ENCODE measurements at regions not wholly inside any gene's neighbourhood (a gene's known extent, or its start where the extent isn't known, plus 50 kb on each side); places are given as distances from the start of the nearest gene placed in this dataset.

DNA sequence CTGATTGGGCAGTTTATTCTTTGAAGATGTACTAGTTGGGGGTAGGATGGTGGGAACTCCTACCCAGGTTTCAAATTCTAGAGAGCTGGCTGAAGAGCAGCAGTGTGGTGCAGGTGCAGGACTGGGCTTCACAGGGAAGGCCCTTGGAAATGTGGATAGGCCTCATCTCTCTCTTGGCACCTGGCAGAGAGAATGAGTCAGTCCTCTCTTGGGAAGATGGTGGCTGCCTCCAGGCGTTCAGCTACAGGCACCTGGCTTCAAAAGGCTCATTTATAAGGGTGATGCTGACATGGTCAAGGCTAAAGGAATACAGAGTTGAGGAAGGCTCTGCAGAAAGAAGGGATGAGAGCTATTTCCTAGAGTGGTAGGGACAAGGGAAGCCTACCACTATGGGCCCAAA is 179.7 kb upstream of the VASH1 start:
- ChIA-PET POLR2A (no interaction called here), CTCF (no interaction called here)

More for the DNA sequence above, 179.7 kb upstream of the VASH1 start:
- H3K9ac ChIP-seq (ENCODE audit: low read length): no peak overlapping the region
- DNase-seq (ENCODE audit: low read depth, low spot score): no peak
- H4K20me1 ChIP-seq (ENCODE audit: insufficient read depth): no peaks in the 10 kb centered on the region
- H3K9me2 ChIP-seq (ENCODE audit: insufficient read depth): no peaks in the 10 kb centered on the region
- H2AFZ ChIP-seq (ENCODE audit: low read depth, low read length, poor library complexity, severe bottlenecking): no peak overlapping the region
- no peak overlapping the region for H3K27ac ChIP-seq (ENCODE audit: low read depth, low read length)
- no peak overlapping the region for H3K4me3 ChIP-seq (replicated peaks in 1 of 2; ENCODE audit: low read depth in 1 of 2, low read length in 2 of 2)
- TF ChIP-seq POLR2A (IDR thresholded peaks at IDR 0.05; ENCODE audit: borderline replicate concordance, extremely low read depth, insufficient read depth, insufficient read length): no peak
- TF ChIP-seq, protein P1, sequence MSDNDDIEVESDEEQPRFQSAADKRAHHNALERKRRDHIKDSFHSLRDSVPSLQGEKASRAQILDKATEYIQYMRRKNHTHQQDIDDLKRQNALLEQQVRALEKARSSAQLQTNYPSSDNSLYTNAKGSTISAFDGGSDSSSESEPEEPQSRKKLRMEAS (IDR thresholded peaks at IDR 0.05): no peak
- no peak for TF ChIP-seq TCF7L2 (IDR thresholded peaks at IDR 0.05; ENCODE audit: borderline replicate concordance, extremely low read depth, insufficient read depth, insufficient read length)
- TF ChIP-seq RAD21 (IDR thresholded peaks at IDR 0.05; ENCODE audit: low read depth): no peak
- TF ChIP-seq CEBPB (IDR thresholded peaks at IDR 0.05; ENCODE audit: low read depth): no peak
- TF ChIP-seq SRF (IDR thresholded peaks at IDR 0.05; ENCODE audit: low read depth): no peak
- no peak for TF ChIP-seq EZH2 (IDR thresholded peaks at IDR 0.05)
- no peak for TF ChIP-seq REST (IDR thresholded peaks at IDR 0.05; ENCODE audit: low read depth)
- no peak for TF ChIP-seq ZBTB33 (IDR thresholded peaks at IDR 0.05; ENCODE audit: extremely low read depth, insufficient replicate concordance, low read length)
- no peak for TF ChIP-seq SIN3A (IDR thresholded peaks at IDR 0.05; ENCODE audit: low read depth)
- no peak for TF ChIP-seq EZH2phosphoT487 (IDR thresholded peaks at IDR 0.05; ENCODE audit: borderline replicate concordance)
- TF ChIP-seq CBX3 (IDR thresholded peaks at IDR 0.05; ENCODE audit: low read depth): no peak
- TF ChIP-seq EGR1 (IDR thresholded peaks at IDR 0.05; ENCODE audit: low read depth): no peak
- TF ChIP-seq YY1 (IDR thresholded peaks at IDR 0.05; ENCODE audit: extremely low read depth, insufficient replicate concordance, low read depth, low read length): no peak
- TF ChIP-seq ZFX (IDR thresholded peaks at IDR 0.05): no peak
- no peak for TF ChIP-seq JUND (IDR thresholded peaks at IDR 0.05)
- no peaks in the 10 kb centered on the region for H3K9me3 ChIP-seq (ENCODE audit: control insufficient read depth in 1 of 2, insufficient read depth in 1 of 2, low read depth in 1 of 2, low read length in 2 of 2)
- H3K36me3 ChIP-seq (ENCODE audit: control insufficient read depth in 1 of 2, insufficient read depth in 2 of 2, low read length in 2 of 2): no peaks in the 10 kb centered on the region
- BruUV-seq (replicated peaks): no TSS peak
- no peaks in the 10 kb centered on the region for H3K27me3 ChIP-seq (ENCODE audit: insufficient read depth, low read length)
- ATAC-seq: no peak
- no peak overlapping the region for H3K4me2 ChIP-seq (ENCODE audit: low read length)
- peaks cover 0 to under 1% of the 10 kb centered on the region in 2 experiments; a peak in 1 of 4 replicates for H3K4me1 ChIP-seq (ENCODE audit: control insufficient read depth in 1 of 2, insufficient read depth in 2 of 2, low read length in 2 of 2)
- no peaks in the 10 kb centered on the region for H3K79me2 ChIP-seq (ENCODE audit: insufficient read depth, low read length)
- RAD21 ChIA-PET (ENCODE audit: low non-redundant PET in 1 of 2, low total read pairs in 2 of 2, uncharacterized antibody in 2 of 2, unreplicated experiment in 2 of 2): no interaction called here
- intact Hi-C loops (cut with micrococcal nuclease): no loop called here
